A172 (cell line): ENCODE measurements at regions not wholly inside any gene's neighbourhood (a gene's known extent, or its start where the extent isn't known, plus 50 kb on each side); places are given as distances from the start of the nearest gene placed in this dataset.
"Not testable (repeated sequence)": the region's sequence is repeated elsewhere in the genome, so short reads cannot be mapped to it uniquely, and the experiment has no call there.

Experiments
- DNase-seq: peaks from one replicate; pipeline ENCODE4 v3.0.0-alpha.2; 2015; ENCODE audit warnings: low spot score

DNA sequence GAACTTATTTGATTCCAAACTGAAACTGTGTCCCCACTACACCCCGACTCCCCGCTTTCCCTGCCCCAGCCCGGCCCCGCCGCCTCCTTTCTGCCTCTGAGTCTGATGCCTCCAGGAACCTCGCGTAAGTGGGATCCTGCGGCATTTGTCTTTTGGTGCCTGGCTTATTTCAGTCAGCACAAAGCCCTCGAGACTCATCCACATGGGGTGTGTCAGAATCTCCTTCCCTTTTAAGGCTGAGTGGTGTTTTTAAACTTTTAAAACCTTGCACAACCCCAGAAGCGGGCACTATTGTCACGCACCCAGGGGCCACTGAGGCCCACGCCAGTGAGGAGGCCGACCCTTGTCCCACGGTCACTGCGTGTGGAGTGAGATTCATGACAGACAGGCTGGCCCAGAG, 206.9 kb downstream of the NPIPB11 start:
- not testable (repeated sequence) for DNase-seq

DNA sequence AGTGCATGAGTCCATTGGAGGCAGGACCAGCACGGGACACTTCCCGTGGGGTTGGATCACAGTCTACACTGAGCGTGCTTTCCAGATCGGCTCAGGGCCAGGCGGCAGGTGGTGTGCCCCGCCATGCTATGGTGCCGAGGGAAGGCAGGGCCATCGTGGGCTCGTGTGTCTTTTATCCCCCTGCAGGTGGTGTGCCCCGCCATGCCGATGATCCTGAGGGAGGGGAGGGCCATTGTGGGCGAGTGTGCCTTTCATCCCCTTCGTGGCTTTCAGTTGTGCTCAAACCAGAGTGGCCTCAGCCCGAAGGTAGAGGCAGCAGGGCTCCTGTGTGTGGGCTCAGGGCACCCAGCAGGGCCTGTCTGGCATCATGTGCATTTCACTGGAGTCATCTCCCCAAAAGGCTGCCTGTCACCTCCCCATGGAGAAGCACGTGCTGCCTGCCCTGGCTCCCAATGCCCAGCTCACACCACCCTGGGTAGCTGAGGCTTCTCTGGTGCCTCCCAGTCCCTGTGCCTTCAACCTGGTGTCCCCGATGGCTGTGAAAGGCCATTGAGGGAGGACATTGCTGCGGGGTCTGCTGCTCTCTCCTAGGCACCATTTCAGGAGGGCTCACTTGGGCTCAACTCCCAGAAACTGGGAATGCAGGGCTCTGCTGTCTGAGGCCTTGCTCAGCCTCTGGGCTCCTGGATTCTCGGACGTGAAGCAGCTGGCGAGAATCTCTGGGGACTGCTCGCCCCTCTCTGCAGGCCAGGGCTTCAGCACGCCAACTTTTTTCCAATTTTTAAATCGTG, 207.6 kb downstream of the NPIPB11 start:
- DNase-seq: no peak

DNA sequence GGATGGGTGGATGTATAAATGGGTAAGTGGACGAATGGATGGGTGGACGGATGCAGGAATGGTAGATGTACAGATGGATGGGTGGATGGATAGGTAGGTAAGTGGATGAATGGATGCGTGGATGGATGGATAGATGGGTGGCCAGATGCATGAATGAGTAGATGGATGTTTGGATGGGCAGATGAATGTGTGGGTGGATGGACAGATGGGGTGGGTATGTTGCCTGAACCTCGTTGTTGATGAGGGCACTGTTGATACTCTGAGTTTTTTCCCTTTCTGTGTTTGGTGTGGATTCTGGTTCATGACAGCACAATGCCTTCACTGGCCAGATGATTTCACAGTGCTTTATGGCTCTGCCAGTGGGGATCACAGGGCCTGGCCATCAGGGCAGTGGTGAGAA, 208.3 kb downstream of the NPIPB11 start:
- no peak for DNase-seq

DNA sequence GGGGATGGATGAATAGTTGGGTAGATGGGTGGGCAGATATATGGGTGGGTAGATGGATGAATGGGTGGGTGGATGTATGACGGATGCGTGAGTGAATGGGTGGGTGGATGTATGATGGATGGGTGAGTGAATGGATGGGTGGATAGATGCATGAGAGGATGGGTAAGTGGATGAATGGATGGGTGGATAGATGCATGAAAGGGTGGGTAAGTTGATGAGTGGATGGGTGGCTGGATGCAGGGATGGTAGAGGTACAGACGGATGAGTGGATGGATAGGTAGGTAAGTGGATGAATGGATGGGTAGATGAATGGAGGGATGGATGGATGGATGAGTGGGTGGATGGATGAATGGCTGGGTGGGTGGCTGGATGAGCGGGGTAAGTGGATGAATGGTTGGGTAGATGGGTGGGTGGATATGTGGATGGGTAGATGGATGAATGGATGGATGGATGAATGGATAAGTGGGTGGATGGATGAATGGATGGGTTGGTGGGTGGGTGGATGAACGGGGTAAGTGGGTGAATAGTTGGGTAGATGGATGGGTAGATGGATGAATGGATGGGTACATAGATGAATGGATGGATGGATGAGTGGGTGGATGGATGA, 208.9 kb downstream of the NPIPB11 start:
- DNase-seq: not testable (repeated sequence)

DNA sequence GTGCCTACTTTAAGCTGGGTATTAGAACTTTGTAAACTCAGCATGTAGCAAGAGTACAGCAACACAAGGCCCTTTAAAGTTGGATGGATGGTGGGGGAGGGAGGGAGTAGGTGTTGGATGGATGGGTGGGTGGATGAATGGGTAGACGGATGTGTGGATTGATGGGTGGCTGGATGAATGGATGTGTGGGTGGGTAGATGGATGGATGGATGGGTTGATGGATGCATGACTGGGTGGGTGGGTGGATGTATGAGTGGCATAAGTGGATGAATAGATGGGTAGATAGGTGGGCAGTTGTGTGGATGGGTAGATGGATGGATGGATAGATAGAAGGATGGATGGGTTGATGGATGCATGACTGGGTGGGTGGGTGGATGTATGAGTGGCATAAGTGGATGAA, 209.8 kb downstream of the NPIPB11 start:
- not testable (repeated sequence) for DNase-seq

DNA sequence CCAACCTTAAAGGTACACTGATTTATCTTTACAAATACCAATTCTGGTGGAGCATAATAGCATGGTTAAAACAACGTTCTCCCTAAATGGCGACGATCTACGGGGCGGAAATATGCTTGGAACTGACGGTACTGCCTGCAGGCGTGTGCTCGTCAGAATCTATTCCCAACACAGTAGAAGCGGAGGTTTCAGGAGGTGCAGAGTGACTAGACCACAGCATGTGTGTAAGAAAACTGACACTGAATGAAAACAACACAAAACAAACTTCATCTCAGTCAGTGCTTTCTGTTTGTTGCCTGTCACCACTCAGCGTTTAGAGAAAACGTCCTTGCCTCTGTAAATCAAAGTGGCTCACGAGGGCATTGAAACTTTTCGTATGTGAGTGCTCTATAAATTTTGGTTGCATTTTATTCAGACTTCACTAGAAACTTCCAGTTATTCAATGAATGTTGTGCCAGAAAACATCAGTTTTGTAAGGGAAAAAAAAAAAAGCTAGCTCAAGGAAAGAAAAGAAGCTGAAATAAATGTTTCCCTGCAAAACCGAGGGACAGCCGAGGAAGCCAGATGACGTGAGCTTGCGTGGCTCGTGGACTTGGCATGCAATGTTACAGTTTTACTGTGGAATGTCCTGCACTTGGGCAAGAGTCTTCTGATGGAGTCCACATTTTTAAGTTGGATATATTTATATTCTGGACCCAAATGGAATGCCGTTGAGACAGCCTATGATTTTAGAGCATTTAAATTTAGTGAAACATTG, 210.4 kb downstream of the LAT start:
- DNase-seq: not testable (repeated sequence)

DNA sequence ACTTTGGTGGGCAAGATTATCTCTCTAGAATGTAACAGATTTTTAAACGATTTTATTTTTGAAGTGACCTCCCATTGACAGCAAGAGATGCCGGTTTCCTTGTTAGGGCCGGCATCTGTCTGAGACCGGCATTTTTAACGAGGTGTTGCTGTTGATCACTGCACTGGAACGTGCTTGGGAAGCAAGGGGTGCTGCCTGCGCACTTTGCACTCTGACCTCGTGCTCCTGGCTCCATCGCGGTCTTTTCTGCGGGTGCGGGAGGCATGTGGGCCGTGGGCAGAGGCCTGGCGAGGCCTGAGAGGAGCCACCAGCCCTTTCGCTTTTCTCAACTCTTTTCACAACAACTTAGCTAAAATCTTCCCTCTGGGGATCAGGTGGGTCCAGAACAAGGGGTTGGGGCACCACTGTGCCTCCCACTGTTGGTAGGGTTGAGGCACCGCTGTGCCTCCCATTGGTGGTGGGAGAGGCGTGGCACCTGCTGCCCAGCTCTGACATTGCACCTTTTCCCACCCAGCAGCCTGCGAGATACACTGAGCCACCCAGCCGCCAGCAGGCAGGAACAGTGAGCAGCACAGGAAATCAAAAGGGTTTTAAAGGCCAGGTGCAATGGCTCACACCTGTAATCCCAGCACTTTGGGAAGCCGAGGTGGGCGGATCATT, 209.5 kb downstream of the LAT start:
- DNase-seq: not testable (repeated sequence)

DNA sequence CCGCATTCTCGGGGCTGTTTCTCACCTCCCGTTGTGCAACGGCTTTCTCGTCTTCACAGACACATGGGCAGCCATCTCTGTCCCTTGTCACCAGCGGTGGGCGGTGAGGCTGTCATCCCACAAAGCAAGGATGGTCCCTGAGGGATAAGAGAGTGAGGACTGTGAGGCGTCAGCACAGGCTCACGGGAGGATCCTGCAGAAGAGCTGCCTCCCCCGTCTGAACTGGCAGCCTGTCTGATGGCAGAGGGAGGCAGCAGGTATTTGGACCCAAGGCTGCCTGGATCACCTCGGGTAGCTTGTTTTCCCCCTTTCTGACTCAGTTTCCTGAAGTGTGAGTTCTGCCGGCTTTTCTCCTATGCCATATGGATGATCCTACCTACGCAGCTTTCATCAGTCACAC, 208.8 kb downstream of the LAT start:
- not testable (repeated sequence) for DNase-seq

DNA sequence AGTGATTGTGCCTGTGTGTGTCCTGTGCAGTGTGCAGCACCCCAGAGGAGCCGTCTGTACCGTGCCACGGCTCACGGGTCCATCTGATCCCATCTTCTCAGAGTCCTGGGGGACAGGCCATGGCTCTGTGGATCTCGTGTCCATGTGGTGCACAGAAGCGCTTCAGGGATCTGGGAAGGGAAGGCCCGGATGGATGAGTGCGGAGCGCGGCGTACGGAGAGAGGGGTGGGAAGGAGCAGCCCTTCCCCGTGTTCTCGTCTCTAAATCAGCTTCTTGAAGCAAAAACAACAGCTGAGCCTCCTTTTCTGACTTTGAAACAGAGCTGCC, 208.4 kb downstream of the LAT start:
- not testable (repeated sequence) for DNase-seq

DNA sequence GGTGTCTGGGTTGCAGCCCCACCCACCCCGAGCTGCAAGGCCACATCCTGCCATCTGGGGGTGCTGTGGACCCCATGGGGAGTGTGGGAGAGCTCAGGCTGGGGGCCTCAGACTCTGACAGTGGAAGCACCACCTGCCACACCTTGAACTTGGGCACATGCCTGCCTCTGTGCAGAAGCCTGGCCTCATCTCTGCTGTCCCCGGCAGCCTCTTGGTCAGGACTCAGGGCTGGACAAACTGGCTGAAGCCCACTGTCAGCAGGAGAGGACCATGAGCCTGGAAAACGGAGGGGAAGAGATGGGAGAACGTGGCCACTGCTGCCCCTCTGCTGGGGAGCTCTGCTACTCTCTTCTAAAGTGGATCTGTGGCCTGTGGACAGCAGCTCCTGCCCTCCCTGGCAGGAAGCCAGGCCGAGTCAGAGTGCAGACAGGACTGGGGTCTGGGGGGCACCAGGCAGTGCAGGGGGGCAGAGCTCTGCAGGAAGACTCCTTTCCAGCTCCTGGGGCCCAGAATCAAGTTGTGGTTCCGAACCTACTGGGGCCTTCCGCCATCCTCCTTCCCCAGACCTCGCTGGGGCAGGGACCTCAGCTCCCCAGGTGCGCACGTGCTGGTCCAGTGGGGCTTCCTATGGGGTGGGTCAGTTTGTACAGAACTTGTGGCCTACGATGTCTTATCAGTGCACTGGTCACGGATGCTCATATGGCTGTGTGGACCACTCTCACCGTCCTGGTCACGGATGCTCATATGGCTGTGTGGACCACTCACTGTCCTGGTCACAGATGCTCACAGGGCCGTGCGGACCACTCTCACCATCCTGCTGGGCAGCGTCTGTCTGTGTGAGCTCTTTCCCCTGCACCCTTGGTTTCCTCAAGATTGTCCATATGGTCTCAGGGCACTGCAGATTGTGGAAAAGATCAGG, 207.7 kb downstream of the LAT start:
- no peak for DNase-seq

DNA sequence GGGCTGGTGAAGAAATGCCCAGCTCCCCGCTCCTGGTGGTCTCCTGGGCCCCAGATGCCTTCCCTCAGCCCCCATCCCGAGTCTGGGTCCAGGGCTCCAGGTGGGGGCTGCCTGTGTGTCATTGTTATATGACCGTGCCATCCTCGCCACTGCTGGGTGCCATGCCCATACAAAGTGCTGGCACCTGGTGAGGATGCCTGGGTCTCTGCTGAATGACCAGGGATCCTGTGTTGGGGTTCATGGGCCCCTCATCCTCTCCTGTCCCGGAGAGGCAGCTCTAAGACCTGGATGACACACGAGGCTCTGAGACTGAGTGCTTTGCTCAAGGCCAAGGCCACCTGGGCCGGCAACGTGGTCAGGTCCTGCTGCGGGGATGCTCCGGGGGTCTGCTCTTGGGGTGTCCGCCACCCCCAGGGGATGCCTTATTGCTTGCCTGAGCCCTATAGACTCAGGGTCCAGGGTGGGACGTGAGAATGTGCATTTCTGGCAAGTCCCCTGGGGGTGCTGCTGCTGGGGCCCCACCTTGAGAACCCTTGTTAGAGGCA, 206.9 kb downstream of the LAT start:
- DNase-seq: not testable (repeated sequence)

DNA sequence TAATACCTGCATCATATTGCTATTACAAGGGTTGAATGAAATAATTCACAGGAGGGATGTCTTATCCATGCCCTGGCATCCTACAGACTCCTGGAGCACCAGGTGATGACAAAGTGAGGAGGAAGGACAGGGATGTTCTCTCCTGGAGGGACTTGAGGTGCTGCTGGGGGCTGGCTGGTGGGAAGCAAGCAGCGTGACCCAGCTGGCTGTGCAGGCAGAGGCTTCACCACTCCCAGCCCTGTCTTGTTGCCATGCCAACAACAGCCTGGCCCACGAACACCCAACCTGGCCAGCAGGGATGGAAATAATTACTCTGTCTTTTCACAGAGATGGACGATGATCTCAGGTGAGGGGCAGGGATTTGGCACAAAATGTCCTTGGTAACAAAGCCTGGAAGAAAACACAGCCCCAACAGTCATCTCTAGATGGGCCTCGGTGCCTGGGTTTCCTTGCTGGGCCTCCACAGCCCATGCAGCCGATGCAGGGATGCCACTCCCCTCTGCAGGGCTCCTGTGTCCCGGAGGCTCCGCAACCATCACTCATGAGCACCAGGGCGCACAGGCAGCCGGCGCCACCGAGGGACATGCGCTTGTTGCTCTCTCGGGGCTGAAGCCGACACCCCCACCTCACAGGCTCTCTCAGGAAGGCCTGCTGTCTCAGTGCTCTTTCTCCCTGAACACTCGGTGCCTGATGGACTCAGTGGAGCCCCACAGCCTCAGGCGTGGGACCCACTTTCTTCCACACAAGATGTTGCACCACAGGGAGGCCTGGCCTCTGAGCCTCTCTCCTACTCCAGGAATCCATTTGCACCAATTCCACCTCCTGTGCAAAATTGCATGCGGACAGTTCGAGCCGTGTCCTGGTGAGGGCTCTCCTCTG, 205.9 kb downstream of the LAT start:
- not testable (repeated sequence) for DNase-seq

DNA sequence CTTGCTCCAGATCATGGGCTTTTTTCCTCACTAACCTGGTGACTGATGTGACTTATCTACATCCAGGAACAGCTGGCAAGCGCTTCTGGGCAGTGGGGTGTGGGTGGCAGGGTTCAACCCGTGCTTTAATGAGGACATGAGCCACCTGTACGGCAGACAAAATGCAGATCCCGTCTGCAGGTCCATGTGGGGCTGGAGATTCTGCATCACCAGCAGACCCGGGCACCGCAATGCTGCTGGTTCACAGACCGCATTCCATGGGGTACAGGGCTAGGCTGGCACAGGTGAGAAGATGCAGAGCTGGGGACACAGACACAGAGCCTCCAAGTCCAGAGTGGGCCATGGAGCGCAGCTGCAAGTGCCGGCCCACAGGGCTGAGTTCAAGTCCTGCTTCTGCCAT, 204.0 kb downstream of the LAT start:
- not testable (repeated sequence) for DNase-seq

DNA sequence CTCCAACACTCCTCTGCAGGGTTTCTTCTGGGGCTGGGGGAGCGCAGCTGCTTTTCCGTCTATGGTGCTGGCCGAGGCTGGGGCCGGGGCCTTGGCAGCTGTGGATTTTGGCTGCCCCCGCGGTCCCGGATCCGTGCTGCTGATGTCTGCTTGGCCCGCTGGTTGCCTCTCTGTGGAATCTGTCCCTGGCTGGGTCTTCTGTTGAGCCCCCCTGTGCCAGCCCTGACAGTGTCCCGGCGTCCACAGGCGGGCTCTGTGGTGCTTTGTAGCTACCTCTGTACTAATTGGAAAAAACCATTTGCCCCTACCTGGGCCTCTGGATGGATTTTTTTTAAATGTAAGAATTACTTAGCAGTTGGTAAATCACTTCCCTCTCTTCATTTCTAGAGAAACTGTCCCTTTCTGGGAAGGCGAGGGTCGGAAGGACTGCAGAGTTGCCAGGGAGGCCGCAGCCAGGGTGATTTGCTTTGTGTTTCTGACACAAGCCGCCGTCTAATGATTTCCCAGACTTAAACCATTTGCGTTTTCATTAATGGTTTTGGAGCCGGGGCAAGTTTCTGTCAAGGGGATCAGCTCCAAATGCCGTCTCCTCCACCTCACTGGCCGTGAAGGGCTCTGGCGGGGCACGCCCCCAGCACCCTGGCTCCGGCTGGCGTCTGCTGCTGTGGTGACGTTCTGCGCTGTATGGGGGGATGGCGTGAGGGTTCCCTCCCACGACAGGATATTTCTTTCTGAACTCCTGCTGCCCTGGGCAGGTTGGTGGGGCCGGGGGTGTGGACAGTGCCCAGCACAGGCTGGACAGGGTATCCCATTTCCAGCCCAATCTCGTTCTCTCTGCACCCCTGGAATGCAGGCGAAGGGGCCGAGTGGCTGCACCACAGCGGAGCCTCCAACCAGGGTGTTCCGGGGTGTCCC, 201.7 kb downstream of the LAT start:
- DNase-seq: not testable (repeated sequence)

DNA sequence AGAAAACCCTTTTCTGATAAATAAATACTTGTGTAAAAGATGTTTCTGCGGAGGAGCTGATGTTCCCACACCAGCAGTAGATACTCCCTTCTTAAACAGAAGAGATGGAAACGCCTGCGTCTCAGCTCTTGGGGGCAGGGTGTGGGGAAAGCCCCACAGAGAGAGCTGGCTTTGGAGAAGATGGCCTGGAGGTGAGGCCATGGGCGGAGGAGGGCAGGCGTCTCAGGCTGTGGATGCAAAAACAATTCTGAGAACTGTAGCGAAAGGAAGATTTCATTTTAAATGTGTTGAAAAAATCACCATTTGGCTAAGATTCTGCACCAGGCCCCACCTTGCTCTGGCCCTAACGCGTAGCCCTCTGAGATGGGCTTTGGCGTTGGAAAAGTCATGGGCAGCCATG, 201.0 kb downstream of the LAT start:
- DNase-seq: not testable (repeated sequence)

DNA sequence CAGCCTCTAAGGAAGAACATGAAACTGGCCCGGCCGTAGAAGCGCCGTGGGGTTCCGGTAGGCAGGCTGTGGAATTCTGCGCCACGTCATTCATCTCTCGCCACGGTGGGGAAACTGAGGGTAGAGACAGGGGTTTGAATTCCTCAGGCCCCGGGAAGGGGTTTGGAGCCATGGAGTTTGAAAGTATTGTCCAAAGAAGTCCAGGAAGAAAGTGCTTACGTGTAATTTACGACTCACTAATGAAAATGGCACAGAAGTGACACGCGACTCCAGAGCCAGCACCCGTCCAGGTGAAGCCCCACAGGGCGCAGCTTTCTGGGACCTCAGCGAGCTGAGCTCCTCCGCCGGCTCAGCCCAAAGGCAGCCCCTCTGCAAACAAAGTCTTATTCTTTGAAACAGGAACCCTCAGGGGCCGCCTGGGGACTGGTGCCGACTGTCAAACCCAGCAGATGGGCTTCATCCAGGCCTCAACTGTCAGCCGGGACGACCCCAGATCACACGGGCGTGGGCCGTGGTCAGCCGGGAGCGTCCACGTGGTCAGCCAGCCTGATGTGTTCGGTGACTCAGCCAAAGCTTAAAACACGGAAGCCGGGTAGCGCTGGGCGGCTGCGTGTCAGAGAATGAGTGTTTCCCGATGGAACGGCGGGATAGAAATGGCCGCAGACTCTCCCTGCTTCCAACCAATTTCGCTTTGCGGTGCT, 200.0 kb downstream of the LAT start:
- DNase-seq: peak; percentile 7

DNA sequence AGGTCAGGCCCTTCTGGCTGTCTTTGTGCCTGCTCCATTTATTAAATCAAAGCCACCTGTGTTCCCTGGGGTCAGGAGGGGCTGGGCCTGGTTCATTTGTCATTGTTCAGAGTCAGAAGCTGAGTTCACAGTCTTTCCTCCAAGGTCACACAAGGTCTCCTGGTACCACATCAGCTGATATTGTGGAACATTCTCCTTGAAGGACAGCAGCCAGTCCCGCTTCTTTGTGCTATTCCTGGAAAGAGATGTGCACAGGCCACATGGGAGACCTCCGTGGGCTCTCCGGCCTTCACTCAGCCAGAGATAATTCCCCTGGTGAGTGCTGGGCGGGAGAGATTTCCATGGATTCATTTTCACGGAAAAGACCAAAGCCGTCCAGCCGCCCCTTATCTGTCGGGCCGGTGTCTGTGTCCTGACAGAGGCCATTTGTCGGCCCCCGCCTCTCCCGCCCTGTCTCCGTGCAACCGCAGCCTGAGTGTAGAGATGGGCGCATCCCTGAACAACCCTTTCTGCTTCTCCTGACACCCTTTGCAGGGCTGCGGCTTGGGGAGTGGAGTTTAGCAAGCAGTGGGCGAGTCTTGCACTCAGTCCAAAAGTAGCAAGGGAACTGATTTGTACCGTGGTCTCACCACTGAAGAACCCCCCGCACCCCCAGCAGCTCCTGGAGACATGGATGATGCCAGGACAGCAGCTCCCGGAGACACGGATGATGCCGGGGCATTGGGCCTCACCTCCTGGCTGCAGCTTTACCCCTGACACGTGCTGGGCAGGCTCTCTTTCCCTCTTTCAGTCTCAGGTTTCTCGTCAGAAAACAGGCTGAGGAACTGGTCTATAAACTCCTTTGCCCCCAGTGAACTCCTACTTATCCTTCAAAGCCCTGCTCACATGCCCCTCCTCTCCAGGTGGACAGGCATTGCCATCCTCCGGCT, 198.4 kb downstream of the LAT start:
- not testable (repeated sequence) for DNase-seq
